HG02973 (cell line): ENCODE measurements at regions not wholly inside any gene's neighbourhood (a gene's known extent, or its start where the extent isn't known, plus 50 kb on each side); places are given as distances from the start of the nearest gene placed in this dataset.
A peak's percentile ranks its signal among the peaks of the same experiment; 100 is the strongest.

Source experiments
- ATAC-seq: cut with Tn5 transposase; IDR thresholded peaks from one replicate; pipeline ENCODE4 v1.9.1; 2021; ENCODE audit warnings: moderate library complexity; ENCODE audit not compliant: unreplicated experiment

DNA sequence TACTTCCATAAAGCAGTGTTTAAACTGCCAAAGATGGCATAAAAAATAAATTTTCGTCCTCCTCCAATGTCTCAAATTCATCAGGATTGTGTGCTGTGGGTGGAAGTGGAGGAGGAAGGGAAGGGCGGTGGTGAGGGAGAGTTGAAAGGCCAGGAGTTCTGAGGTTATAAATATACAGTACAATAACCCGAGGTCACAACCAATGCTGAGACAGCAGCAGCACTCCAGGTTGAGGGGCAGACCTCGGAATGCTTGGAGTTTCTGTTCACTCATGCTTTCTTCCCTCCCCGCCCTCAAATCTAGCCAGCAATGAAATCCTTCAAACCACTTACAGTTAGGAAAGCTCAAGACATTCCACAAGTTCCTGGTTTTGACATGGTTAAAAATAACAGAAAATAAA is 134.0 kb upstream of the SMAD1 start:
- ATAC-seq = no peak

DNA sequence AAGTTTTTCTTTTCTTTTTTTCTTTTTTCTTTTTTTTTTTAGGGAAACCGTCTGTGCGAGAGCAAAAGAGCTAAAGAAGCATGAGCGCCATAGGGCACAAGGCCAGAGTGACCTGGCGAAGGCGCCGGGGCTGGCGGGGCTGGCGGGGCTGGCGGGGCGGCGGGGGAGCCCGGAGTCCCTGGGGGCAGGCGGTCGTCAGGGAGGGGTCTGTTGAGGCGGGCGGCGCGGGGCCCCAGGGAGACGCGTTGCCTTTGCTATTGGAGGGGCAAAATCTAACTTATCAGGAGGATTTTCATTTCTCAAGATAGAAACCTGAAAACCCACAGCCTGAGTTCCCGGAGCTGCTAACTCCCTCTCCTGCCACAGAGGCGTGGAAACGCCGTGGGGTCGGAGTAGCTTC is 135.6 kb upstream of the SMAD1 start:
- ATAC-seq = no peak

DNA sequence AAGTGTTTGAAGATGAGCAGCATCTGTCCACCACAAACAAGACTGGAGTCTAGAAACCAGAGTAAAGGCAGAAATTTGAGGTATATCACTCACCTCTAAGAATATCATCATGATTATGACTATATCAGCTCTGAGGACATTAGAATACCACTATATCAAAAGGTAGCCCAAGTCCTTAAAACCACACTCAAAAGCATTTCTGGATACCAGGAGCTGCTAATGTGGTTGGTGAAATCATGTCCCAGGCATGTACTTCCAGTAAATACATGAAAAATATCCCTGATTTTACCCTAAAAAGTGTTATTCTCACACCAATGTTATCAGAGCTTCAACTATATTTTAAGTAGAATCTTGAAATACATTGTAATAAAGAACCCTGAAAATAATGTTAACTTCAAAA is 136.3 kb upstream of the SMAD1 start:
- no peak for ATAC-seq

DNA sequence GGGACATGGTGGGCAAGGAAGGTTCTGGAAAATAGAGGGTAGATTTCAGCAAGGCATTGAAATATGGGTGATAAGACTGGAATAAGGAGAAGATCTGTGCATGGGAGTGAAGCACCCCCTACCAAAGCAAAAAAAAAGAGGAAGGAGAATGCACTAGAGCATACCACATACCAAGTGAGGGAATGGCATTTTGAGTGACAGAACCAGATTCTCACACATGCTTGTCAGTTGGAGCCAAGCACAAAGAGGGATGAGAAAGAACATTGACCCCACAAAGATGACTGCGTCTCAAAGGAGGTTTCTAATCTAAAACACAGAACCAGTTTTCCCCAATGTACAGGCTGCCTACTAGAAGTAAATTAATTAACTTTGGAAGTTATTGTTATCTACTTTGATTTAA is 140.3 kb upstream of the SMAD1 start:
- ATAC-seq = no peak

DNA sequence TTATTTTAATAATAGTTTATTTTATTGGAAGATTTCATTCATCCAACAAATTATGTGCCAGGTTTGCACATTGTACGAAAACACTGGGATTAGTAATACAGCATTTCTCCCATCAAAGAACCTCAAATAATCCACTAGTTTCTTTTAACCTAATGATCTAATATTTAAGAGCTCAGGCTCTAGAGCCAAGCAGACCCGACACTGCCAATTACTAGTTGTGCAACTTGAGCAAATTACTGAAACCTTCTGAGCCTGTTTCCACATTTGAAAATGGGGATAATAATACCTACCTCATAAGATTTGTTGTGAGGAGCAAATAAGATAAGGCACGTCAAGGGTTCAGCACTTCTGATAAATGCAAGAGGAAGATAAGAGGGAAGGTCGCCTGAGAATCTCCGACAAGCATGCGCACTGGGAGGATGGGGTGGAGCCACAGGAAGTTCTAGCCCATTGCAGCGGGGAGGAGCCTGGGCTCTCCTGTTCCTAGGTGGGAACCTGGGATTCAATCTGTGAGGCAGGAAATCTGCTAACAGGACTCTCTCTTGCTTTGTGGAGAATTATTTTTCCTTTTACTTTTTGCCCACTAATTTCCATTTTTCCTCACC is 141.5 kb upstream of the SMAD1 start:
- ATAC-seq = no peak

DNA sequence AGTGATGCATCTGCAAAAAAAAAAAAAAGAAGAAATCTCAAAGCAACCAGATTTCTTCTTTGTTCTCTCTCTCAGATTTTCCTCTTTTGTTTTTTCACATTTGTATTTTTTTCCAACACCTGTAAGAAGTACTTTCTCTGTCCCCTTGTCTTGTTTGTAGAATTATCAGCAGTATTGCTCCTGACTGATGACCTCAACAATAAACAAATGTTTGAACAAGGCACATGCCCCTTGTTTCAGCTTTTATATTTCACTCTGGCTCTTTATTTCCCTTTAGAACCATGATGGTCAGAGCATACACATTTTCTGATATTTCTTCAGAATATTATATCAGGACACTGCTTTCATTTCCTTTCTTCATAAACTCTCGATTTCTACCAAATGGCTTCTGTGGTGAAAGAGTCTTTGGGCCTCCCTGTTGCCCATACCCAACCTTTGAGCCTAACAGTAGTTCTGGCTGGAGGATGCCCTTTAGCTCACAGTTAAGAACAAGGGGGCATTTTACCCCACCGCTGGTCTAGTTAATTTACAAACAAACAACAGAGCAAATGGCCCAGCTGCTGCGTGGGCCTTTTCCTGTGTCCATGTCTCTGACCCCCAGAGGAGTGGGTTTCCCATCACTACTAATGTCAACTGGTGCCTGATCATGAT is 142.5 kb upstream of the SMAD1 start:
- no peak for ATAC-seq

DNA sequence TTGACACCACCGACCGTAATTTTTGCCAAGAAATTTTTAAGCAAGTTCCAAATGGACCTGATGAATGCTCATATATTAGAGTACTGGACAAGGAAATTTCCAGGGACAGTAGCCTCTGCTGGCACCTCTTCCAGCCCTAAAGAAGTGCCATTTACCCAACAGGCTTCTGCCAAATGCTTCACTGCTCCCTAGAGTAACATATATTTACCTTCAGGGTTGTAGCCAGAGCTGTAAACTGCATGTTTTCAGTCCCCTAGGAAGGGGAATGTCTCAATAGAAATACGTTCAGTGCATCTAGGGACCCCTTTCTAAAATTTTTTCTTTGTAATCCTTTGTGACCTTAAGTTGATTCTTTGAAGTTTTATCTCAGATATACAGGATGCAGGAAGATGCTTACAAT is 143.1 kb upstream of the SMAD1 start:
- ATAC-seq = no peak

DNA sequence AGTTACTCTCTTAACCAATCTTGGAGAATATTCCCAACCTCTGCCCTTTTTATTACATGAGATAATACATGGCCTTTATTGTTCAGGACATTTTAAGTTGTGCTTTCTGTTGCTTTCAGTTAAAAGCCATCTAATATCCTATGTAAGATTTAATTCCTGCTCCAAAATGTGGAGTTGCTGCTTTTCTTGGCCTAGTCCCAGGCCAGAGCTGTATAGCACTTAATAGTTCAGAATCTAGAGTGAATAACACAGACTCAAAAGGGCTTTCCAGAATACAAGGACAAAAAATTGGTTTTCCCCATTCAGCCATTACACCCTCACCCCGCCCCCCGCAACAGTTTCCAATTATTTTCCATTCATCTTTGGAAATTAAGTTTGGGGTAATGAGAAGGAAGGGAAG is 144.3 kb upstream of the SMAD1 start:
- no peak for ATAC-seq

DNA sequence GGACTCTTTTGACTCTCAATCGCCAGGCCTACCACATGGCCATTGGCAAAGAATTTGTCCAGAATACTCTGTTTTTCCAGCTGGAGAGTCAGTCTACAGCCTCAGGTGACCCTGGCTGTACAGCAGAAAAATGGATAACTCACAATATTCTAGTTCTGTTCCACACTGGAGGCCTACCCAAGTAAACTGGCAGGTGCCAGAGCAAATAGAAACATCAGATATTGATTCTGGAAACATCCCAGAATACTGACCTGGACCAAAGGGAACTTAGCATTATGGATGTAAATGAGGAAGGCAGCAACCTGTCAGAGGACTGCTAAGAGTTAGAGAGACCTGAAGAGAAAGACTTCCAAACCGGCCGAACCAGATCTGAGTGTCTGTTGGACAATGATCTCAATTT is 147.9 kb upstream of the SMAD1 start:
- ATAC-seq = no peak

DNA sequence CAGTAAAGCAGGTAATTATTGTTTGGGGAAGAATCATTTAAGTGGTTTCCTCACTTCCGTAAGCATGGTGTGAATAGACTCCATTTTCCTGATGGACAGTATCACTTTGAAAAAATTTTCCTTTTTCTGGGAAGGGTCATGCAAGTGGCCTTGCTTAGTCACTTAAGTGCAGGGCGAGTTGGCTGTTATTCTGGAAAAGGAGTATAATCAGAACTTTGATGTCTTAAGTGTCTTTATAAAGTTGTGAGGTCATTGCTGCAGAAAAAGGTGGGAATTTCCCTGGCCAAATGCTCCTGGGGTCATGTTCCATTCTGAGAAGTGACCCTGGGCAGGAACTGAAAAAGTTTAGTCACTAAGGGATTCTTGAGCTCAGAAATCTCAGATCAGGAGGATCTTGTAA is 146.1 kb upstream of the OTUD4 start:
- ATAC-seq = no peak

DNA sequence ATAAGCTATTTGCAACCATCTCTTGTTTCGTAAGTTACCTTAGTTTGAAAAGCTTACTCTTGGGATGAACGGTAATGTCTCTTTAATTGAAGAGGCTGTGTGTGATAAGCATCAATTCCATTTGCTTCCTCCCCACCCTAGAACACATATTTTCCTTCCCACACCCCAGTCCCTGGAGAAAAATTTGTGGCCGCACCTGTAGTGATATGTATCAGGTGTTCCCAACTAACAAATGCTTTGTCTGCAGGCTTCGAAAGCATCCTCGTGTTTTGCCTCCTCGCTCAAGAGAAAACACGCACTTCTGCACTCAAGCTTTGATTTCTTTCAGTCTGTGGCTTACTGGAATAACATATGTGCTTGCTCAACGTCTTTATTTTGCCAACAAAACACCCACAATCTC is 143.8 kb upstream of the OTUD4 start:
- no peak for ATAC-seq

DNA sequence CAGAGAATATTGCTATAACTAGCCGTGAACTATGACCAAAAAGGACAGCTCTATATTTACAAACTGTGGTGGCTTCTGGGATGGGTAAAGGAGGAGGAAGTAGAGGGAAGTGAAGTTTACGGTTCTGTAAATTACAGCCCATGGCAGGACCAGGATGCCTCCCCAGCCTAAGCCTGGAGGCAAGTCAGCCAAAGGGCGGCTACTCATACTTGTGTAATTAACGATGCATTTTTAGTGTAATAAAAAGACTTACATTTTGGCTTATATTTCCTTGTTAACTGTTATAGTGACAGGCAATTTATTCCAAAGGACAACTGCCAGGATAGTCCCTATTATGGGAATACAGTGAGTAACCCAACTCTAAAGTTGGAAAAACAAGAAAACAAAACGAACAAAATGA is 139.9 kb upstream of the OTUD4 start:
- ATAC-seq = no peak

DNA sequence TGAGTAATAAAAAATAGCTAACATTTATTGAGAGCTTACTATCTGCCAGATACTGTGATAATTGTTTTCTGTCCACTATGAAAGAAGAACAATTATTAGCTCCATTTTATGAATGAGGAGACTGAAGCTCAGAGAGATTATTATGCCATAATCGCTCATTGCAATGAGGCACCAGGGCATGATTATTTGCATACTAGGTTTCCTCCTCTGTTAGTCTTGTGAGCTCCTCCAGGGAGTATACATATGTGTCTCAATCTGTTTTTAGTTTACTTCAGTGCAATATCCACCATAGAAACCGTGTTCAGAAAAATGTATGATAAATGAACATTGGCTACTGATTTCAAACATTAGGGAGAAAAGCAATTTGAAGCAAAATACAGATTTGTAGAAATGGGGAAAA is 139.4 kb upstream of the OTUD4 start:
- ATAC-seq = no peak

DNA sequence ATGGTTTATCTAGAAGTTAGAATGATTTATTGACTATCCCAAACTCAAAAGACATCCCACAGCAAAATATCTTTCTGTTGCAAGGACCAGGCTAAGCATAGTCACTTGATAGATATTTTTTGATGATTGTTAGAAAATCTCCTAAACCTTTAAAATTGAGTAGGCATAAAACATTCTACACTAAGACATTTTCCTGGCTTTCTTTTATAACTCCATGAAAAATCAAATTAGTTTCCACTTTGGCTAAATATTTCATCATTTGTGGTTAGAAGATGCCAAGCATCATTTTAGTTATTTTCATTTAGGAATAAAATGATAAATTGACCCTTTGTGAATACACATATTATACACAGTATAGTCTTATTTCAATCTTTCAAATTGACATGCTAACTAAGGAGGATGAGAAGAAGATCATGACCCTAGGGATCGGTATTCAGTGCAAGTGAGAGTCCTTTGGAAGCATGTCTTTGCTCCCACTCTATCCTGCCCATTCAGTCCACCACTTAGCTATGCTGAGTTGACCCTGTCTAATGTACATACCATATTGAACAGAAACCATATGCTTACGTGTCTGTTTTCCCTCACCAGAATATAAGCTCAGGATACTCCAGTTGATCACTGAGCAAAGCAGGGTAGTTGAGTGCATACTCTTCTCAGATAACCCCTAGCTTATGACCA is 136.6 kb upstream of the OTUD4 start:
- ATAC-seq = no peak

DNA sequence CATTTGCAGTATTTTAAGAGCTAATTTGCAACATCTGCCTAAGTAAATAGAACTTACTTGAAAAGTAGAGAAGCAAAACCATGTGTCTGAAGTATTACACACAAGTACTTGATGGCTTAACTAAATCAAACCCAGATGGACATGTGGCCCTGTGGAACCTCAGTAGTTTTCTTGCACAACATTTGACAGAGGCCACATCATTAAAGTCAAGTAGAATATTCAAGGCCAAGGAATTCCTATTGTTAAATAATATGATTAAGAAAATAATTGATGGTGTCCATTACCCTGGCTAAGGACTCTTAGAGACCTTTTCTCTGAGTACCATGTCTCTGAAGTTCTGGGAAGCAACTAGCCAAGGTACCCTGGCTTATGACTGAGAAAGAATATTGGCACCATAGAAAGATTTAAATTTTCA is 135.4 kb upstream of the OTUD4 start:
- ATAC-seq = no peak

DNA sequence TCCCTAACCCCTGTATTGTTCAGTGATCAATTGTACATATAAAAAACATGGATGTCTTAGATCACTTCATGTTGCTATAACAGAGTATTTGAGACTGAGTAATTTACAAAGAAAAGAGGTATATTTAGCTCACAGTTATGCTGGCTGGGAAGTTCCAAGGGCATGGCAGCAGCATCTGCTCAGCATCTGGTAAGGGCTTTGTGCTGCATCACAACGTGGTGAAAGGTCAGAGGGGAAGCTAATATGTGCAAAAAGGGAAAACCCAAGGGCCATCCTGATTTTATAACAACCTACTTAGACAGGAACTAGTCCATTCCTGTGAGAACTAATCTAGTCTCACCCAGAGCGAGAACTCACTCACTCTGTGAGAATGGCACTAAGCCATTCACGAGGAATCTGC is 128.2 kb upstream of the OTUD4 start:
- ATAC-seq = no peak

DNA sequence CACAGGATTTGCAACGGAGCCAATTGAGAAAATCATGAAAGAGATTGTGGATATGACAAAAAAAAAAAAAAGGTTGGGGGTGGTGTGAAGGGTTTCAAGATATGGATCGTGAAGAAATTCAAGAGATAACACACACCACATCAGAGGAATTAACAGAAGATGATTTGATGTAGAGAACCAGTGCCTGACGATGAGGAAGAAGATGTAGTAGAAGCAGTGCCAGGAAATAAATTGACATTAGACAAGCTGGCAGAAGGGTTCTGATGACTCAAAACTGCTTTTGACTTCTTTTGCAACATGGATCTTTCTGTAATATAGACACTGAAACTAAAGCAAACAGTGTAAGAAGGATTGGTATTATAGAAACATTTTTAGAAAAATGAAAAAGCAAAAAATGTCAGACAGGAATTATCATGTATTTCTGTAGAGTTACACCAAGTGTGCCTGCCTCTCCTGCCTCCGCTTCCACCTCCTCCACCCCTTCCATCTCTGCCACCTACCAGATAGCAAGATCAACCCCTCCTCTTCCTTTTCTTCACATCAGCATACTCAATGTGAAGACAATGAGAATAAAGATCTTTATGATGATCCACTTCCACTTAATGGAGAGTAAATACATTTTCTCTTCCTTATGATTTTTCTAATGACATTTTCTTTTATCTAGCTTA is 127.5 kb upstream of the OTUD4 start:
- ATAC-seq = no peak

DNA sequence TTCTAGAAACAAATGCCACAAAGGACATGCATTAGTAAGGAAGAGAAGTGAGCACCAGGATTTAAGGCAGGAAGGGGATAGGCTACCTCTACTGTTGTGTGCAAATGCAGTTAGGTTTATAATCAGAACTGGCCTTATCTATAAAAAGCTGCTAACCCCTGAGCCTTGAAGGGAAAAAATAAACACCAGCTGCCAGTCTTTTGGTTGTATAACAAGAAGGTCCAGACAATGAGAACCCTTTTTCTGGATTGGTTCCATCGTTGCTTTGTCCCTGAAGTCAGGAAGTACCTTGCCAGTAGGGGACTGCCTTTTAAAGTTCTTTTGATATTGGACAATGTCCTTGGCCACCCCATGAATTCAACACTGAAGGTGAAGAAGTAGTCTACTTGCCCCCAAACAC is 126.7 kb upstream of the OTUD4 start:
- ATAC-seq = no peak

DNA sequence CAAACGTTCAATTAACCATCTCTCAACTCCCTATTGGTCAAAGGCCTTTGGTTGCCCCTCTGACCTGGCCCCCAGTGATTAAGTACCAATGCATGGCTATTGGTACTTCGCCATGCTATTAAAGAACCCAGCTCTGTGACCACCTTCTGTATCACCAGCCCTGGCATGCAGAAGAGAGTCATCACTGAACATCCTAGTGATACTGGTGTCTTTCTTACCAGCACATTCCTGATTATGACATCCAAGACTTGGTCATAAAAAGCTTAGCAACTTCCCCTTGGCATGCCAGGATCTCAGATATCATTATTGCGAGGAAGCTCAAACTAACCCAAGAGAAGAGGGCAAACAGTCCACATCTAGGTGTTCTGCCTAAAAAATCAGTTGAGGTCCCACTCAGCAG is 122.3 kb upstream of the OTUD4 start:
- ATAC-seq = no peak

DNA sequence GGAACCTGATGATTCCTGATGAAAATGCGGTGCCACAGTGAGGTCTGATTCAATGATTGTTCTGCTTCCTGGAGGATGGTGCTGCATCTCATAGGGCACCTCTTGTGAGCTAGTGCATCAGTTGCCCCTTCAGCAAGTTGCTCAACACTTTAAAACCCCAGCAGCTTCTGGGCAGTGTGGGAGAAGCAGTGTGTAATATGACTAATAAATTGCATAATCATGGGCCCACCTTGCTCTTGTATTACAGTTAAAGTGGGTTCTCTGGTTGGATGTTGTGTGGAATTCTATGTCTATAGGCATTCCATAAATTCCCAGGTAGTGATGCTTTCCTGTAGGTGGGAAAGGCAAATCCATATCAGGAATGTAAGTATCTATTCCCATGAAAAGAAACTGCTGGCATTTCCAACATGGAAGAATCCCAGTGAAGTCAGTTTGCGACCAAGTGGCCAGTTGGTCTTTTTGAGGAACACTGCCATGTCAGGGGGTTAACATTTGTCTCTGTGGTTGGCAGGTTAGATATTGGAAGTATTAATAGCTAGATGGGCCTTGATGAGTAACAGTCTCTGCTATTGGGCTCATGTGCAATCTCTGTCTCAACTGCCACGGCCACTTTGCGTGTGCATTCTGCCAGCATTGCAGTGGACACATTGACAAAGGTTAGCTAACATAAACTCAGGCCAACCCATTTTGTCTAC is 121.1 kb upstream of the OTUD4 start:
- ATAC-seq = no peak

DNA sequence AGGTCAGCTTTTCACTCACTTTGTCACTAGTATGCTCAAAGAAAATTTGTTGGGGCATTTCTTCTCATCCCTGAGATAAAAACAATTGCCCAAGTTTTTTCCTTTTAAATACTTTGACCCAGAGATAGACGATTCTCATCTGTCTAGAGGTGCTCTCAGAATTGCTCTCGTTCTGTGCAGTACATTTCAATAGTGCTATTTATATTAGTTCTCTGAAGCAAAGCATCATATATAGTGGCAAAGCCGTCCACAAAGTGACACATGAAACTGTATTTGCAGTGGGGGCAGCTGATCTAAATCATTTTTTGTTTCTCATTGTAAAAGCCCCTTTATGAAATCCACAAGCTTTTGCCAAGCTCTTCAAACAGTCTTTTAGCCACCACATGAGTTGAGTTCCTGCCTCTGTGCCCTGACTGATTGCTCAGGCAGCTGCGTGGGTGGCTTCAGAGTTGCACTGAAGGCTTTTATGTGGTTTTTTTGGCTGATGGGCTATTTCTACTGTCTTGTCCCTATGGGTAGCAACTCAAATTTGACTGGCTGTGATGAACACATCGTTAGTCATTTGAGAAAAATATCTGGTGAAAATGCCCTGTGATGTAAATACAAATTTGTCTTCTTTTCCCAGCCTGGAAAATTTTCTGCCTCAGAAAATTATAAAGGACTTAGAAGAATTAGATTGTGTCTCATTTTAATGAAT is 119.1 kb upstream of the OTUD4 start:
- ATAC-seq = peak; percentile 85
